ENCODE measurements at regions not wholly inside any gene's neighbourhood (a gene's known extent, or its start where the extent isn't known, plus 50 kb on each side); places are given as distances from the start of the nearest gene placed in this dataset.
"Not testable (repeated sequence)": the region's sequence is repeated elsewhere in the genome, so short reads cannot be mapped to it uniquely, and the experiment has no call there.

GRCh38 chr2:16907645-16908282 lies 242.1 kb upstream of the CYRIA start:
- DNase-seq (ENCODE audit: low spot score) = no peak

DNA sequence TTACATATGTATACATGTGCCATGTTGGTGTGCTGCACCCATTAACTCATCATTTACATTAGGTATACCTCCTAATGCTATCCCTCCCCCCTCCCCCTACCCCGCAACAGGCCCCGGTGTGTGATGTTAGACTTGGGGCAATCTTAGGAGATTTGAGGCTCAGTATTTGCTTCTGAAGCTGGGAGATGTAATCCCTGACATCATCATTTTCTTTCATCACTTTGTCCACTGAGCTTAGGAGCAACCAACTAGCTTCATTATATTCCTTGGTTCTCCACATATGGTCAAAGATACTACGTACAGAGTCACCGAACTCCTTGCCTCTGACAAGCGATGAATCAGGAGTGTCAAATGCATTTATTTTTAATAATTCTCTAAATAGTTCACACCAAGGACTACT lies 239.7 kb upstream of the CYRIA start:
- DNase-seq (ENCODE audit: low spot score) = not testable (repeated sequence)

GRCh38 chr2:16900405-16901025 lies 234.9 kb upstream of the CYRIA start:
- DNase-seq (ENCODE audit: low spot score) = peak; percentile 62

- no peak for DNase-seq (ENCODE audit: low spot score)
These were observed 234.3 kb upstream of the CYRIA start for GRCh38 chr2:16899958-16900357.

DNA sequence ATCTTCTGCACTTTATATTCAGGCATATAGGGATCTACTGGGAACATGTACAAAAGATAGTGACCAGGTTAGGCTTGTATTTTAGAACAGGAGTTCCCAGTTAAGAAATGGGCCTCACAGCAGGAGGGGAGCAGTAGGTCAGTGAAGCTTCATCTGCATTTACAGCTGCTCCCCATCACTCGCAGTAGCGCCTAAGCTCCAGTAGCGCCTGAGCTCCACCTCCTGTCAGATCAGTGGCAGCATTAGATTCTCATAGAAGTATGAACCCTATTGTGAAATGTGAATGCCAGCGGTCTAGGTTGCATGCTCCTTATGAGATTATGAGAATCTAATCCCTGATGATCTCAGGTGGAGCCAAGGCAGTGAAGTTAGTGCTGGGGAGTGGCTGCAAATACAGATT lies 224.4 kb upstream of the CYRIA start:
- no peak for DNase-seq (ENCODE audit: low spot score)

DNA sequence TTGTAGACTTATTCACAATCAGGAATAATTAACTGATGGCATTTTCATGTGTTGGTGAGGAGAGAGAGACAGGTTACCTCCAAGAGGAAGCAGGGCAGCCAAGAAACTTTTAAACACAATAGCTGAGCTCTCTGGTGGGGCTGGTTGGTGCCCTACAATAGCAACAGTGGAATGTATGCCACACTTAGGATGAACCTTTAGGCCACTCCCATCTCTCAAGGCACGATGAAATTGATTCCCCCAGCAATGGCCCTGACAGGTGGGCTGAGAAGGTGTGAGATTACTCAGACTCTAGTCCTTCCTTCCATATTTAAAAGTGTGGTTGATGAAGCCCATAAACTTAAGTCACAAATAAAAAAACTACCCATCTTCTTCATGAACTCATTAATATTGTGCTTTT lies 219.4 kb upstream of the CYRIA start:
- no peak for DNase-seq (ENCODE audit: low spot score)

GRCh38 chr2:16882706-16883105 lies 217.1 kb upstream of the CYRIA start:
- DNase-seq (ENCODE audit: low spot score) = no peak

GRCh38 chr2:16881122-16881521 lies 215.5 kb upstream of the CYRIA start:
- DNase-seq (ENCODE audit: low spot score) = no peak

GRCh38 chr2:16871411-16871810 lies 205.8 kb upstream of the CYRIA start:
- no peak for DNase-seq (ENCODE audit: low spot score)

DNA sequence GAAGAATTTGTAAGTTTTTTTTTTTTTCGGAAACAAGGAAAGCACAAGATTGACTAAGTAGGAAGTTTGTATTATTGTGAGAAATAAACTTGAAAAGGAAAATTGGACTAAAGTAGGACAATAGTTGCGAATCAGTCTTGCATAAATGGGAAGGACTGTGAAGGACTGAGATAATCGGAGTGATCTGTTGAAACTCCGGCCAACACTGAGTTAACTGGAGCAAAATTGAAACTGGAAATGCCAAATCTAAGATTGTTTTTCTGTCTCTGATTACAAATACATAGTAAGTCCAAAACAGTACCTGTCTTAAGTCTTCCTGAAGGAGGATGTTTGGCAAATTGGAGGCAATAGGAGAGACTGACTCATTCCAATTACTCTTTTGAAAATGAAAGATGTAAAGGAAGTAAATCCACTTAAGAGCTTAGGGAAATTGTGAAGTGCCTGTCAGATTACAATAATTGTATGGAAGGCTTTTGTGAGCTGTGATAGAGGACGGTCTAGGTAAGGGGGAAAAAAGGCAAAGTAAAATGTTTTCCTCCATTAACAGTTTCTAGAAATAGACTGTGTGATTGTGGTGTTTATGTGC lies 204.9 kb upstream of the CYRIA start:
- DNase-seq (ENCODE audit: low spot score) = no peak

DNA sequence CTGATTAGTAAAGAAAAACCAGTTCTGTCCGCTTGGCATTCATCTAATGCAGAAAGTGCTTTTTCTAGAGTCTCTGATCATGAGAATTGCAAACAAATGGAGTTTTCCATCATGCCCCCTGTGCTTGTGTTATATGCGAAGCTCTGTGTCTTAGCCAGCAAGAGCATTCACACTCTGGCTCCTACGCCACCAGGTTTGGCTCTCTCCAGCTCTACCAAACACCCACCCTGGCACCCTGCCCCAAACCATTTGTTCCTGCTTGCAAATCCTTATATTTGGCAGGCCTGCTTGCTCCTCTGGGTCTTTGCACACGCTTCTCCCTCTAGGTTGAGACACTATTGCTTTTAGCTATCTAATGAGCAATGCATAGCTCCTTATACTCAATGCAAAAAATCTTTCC lies 204.1 kb upstream of the CYRIA start:
- DNase-seq (ENCODE audit: low spot score) = no peak

DNA sequence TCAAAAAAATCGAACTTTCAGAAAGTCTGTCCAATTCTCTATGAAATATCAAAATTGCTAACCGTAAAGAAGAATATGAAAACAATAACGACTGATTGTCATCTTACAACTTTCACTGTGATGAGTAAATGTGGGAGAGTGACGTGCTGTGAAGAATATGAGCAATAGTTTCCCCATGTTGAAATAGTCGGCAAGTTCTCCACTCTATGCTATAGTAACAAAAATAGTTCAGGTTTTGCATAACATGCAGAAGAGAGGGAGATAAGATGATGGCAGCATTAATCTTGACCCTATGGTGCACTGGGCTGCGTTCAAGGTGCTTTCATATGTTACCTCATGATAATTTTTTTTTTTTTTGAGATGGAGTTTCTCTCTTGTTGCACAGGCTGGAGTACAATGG lies 196.8 kb upstream of the CYRIA start:
- DNase-seq (ENCODE audit: low spot score) = no peak

DNA sequence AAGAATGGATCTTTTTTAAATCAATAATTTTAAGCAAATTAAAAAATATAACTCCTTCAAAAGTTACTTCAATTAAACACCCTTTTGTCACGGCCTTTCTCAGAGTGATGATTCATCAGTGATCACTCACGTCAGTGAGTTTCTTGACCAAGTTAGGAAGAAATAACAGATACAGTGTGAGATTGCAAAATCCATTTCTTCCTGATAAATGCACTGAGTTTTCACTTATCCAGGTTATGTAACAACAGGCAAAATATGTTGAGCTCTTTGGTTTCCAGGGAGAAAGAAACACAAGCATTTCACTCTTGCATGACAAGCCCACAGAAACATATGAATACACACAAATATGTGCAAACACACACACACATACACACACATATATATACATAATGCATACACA lies 195.9 kb upstream of the CYRIA start:
- DNase-seq (ENCODE audit: low spot score) = no peak

DNA sequence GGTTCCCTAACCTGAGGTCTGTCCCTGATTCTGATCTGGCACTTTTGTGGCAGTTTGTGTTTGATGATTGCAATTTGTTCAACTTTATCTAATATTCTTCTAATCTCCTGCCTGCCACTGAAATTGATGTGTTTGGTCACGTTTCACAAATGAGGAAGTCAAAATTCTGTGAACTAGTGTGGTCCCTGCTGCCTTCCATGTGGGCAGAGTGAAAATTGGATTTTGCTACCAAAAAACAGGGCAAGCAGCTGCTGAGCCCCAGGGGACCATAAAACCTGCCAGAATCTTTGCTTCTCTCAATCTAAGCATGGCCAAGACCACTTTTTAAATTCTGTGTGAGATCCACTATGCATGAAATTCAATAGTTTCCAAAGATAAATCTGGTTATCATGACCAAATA lies 195.5 kb upstream of the CYRIA start:
- DNase-seq (ENCODE audit: low spot score) = no peak

DNA sequence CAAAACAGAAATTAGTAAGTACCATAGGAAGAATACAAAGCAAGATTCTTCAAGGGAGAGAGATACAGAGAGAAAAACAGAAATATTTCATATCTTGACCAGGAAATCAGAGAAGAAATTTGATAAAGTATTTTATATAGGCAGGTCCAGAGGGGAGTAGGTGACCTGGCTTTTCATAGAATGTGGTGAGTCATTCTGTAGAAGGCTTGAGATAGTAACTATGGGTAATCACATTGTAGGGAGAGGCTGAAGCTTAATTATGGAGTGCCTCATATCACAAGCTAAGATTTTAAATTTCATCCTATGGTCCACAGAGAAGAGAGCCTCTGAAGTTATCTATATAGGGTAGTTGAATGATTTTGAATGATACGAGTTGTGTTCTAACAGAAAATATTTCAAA lies 195.0 kb upstream of the CYRIA start:
- no peak for DNase-seq (ENCODE audit: low spot score)

- no peak for DNase-seq (ENCODE audit: low spot score)
These were observed 189.5 kb upstream of the CYRIA start for GRCh38 chr2:16855183-16855582.

DNA sequence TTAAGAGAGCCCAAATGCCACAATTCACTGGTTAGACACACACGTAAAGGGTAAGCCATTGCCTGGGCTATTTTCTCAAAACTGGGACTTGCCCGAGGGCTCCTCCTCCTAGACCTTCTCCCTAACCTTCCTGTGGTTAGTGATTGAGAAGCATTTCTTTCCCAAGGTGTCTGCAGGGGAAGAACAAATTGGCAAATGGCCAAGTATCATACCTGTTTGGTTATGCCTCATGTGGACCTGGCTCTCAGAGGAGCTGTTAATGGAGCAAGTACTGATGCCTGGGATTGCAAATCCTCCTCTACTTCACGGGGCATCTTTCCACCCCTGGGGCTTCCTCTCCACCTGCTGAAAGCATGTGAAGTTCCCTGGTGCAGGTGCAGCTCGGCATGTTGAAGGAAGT lies 187.5 kb upstream of the CYRIA start:
- DNase-seq (ENCODE audit: low spot score) = no peak

DNA sequence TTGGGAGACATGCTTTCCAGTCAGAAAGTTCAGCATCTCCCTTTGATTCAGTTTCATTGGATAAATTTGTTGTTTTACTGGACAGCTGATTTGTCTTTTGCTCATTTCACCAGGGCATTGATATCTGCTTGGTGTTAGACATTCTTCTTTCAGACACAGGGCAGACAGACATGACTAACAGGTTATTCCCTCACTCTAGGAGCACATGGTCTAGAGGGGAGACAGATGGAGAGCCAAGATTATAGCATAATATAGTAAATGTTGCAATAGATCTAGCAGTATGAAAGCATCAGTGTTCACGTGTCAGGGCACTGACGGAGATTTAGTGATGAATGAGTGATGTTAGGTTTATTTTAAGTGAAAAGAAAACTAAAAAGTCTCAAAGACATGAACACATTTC lies 187.0 kb upstream of the CYRIA start:
- no peak for DNase-seq (ENCODE audit: low spot score)

GRCh38 chr2:16851126-16851525 lies 185.5 kb upstream of the CYRIA start:
- DNase-seq (ENCODE audit: low spot score) = no peak

DNA sequence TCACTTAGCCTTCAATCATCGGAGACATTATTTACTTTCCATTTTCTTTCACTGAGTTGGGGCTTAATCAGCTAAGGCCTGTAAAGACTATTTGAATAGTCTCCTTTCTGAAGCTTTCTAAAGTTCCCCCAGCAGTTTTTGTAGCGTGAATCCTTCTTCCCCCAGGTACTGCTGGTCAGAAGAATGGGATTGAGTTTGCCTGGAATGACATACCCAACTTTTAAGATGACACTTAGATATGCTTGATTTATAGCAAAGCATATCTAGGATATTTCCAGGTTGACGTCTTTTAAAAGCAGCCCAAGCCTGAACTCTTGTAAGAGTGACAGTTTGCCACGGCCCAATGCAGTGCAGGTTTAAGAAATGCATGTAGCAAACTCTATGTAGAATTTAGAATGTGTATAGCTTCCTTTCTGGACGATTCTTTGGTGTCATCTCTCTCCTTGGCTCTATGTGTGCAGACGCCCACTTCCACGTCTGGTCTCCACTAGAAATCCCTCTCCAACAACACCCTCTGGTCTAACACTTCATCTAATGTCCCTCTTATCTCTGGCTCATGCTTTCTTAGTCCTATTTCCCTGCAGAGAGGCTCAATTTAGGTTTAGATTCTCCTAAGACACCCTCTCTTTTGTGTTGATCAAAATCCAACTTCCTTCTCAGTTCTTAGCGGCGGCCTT lies 175.0 kb upstream of the CYRIA start:
- DNase-seq (ENCODE audit: low spot score) = no peak

DNA sequence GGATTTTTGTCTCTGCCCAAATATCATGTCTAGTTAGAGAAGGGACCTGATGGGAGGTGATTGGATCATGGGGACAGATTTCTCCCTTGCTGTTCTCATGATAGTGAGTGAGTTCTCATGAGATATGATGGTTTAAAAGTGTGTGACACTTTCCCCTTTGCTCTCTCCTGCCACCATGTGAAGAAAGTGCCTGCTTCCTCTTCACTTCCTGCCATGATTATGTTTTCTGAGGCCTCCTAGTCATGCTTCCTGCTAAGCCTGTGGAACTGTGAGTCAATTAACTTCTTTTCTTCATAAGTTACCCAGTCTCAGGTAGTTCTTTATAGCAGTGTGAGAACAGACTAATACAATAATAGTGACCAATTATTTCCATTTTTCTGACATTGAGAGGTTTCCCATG lies 167.3 kb upstream of the CYRIA start:
- DNase-seq (ENCODE audit: low spot score) = no peak

- no peak for DNase-seq (ENCODE audit: low spot score)
These were observed 163.2 kb upstream of the CYRIA start for GRCh38 chr2:16828828-16829160.
